Activated CD8-positive, alpha-beta memory T cell treated with anti-CD3 and anti-CD28 coated beads, Interleukin-2, amount 10 ng/mL, durations not matched to agents 7 days and 5 days (primary cell): ENCODE measurements at regions not wholly inside any gene's neighbourhood (a gene's known extent, or its start where the extent isn't known, plus 50 kb on each side); places are given as distances from the start of the nearest gene placed in this dataset.

Experiments
- ATAC-seq: fragments of 150-1000 bp; cut with Tn5 transposase; one replicate; pipeline ENCODE4 v1.10.0; 2021; ENCODE audit warnings: moderate library complexity
- CTCF ChIA-PET: fragments of 350-600 bp; sonication (Branson Sonifier 250); formaldehyde crosslinking; loops from one replicate; lab custom pipeline; 2021; ENCODE audit warnings: antibody characterized with exemption; lab: Charles Lee
- DNase-seq: peaks from one replicate; pipeline ENCODE4 v3.0.0-alpha.2; 2020
- H3K27ac Mint-ChIP-seq: one replicate; pipeline ENCODE4 v1.8.0; 2021; ENCODE audit warnings: mild to moderate bottlenecking, mixed read lengths
- H3K27me3 Mint-ChIP-seq: one replicate; pipeline ENCODE4 v1.8.0; 2021; ENCODE audit warnings: mixed read lengths
- H3K36me3 Mint-ChIP-seq: one replicate; pipeline ENCODE4 v1.8.0; 2021; ENCODE audit warnings: mild to moderate bottlenecking, mixed read lengths
- H3K4me1 Mint-ChIP-seq: one replicate; pipeline ENCODE4 v1.8.0; 2021; ENCODE audit warnings: mixed read lengths
- H3K4me3 Mint-ChIP-seq: one replicate; pipeline ENCODE4 v1.8.0; 2021; ENCODE audit warnings: mild to moderate bottlenecking, moderate library complexity, mixed read lengths
- H3K9me3 Mint-ChIP-seq: one replicate; pipeline ENCODE4 v1.8.0; 2022; ENCODE audit warnings: low read depth, mixed read lengths

GRCh38 chr7:111676167-111676566 is 113.9 kb upstream of the IMMP2L start:
- Mint-ChIP-seq H3K36me3 (no peaks in the 10 kb centered on the region), H3K4me3 (no peak overlapping the region), H3K9me3 (no peaks in the 10 kb centered on the region), H3K4me1 (no peaks in the 10 kb centered on the region), H3K27ac (no peak overlapping the region), H3K27me3 (peaks cover 18% of the 10 kb centered on the region)
- CTCF ChIA-PET, result no interaction called here
- ATAC-seq (no peak), DNase-seq (no peak)

GRCh38 chr7:111672901-111673300 is 110.6 kb upstream of the IMMP2L start:
- no peak for ATAC-seq
- Mint-ChIP-seq H3K36me3 (no peaks in the 10 kb centered on the region), H3K4me1 (no peaks in the 10 kb centered on the region), H3K27me3 (peaks cover 20% of the 10 kb centered on the region), H3K9me3 (no peaks in the 10 kb centered on the region), H3K27ac (no peak overlapping the region), H3K4me3 (no peak overlapping the region)
- no peak for DNase-seq
- CTCF ChIA-PET, result no interaction called here

GRCh38 chr7:111671927-111672326 is 109.6 kb upstream of the IMMP2L start:
- no peaks in the 10 kb centered on the region for H3K36me3 Mint-ChIP-seq
- no peak overlapping the region for H3K27ac Mint-ChIP-seq
- CTCF ChIA-PET, result no interaction called here
- ATAC-seq (no peak), DNase-seq (no peak)
- H3K4me3 Mint-ChIP-seq, result no peak overlapping the region
- peaks cover 19% of the 10 kb centered on the region for H3K27me3 Mint-ChIP-seq
- no peaks in the 10 kb centered on the region for H3K9me3 Mint-ChIP-seq
- H3K4me1 Mint-ChIP-seq, result no peaks in the 10 kb centered on the region

GRCh38 chr7:111668711-111669110 is 106.4 kb upstream of the IMMP2L start:
- CTCF ChIA-PET, result no interaction called here
- Mint-ChIP-seq H3K36me3 (no peaks in the 10 kb centered on the region), H3K9me3 (no peaks in the 10 kb centered on the region), H3K4me3 (no peak overlapping the region), H3K27ac (no peak overlapping the region), H3K27me3 (peaks cover 6% of the 10 kb centered on the region), H3K4me1 (no peaks in the 10 kb centered on the region)
- DNase-seq (no peak), ATAC-seq (no peak)

GRCh38 chr7:111667488-111667887 is 105.2 kb upstream of the IMMP2L start:
- DNase-seq (no peak), ATAC-seq (no peak)
- H3K4me1 Mint-ChIP-seq, result no peaks in the 10 kb centered on the region
- H3K27me3 Mint-ChIP-seq, result peaks cover 6% of the 10 kb centered on the region
- no peak overlapping the region for H3K27ac Mint-ChIP-seq
- H3K36me3 Mint-ChIP-seq, result no peaks in the 10 kb centered on the region
- CTCF ChIA-PET, result no interaction called here
- no peaks in the 10 kb centered on the region for H3K9me3 Mint-ChIP-seq
- H3K4me3 Mint-ChIP-seq, result no peak overlapping the region

DNA sequence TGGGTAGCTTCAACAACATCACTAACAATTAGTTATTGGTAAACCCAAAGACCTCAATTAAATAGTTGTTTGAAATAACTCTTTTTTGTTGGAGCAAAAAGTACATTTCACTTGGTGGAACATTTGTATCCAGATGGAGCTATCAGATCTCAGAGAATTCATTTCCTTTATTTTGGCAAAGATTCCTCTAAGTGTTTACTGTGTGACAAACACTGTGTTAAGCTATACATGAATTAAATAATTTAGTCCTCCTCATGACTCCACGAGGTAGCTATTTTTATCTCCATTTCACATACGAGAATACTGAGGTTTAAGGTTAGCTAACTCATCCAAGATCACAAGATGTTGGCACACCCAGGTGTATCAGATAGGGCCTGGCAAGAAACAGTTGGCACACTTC is 104.0 kb upstream of the IMMP2L start:
- DNase-seq (no peak), ATAC-seq (no peak)
- CTCF ChIA-PET, result no interaction called here
- no peak overlapping the region for H3K4me3 Mint-ChIP-seq
- no peaks in the 10 kb centered on the region for H3K36me3 Mint-ChIP-seq
- no peak overlapping the region for H3K27ac Mint-ChIP-seq
- no peaks in the 10 kb centered on the region for H3K4me1 Mint-ChIP-seq
- H3K27me3 Mint-ChIP-seq, result peaks cover 3% of the 10 kb centered on the region
- H3K9me3 Mint-ChIP-seq, result peaks cover 2% of the 10 kb centered on the region

GRCh38 chr7:111663771-111664170 is 101.5 kb upstream of the IMMP2L start:
- ATAC-seq (no peak), DNase-seq (no peak)
- no peaks in the 10 kb centered on the region for H3K4me1 Mint-ChIP-seq
- no peaks in the 10 kb centered on the region for H3K36me3 Mint-ChIP-seq
- H3K27me3 Mint-ChIP-seq, result no peaks in the 10 kb centered on the region
- no peak overlapping the region for H3K27ac Mint-ChIP-seq
- CTCF ChIA-PET, result no interaction called here
- H3K4me3 Mint-ChIP-seq, result no peak overlapping the region
- peaks cover 2% of the 10 kb centered on the region for H3K9me3 Mint-ChIP-seq

DNA sequence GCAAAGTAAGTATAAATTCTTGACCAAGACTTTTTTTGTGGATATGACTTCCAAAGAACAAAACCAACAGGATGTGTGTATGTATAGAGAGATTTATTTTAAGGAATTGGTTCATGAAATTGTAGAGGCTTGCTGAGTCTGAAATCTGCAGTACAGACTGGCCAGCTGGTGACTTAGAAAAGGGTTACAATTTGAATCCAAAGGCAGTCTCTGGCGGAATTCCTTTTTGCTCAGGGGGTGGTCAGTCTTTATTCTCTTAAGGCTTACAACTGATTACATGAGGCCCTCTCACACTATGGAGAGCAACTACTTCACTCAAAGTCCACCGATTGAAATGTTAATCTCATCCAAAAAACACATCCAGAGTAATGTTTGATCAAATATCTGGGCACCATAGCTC is 100.1 kb upstream of the IMMP2L start:
- Mint-ChIP-seq H3K27ac (no peak overlapping the region), H3K27me3 (no peaks in the 10 kb centered on the region), H3K36me3 (no peaks in the 10 kb centered on the region), H3K4me1 (no peaks in the 10 kb centered on the region), H3K4me3 (no peak overlapping the region), H3K9me3 (peaks cover 2% of the 10 kb centered on the region)
- CTCF ChIA-PET, result no interaction called here
- ATAC-seq (no peak), DNase-seq (no peak)

DNA sequence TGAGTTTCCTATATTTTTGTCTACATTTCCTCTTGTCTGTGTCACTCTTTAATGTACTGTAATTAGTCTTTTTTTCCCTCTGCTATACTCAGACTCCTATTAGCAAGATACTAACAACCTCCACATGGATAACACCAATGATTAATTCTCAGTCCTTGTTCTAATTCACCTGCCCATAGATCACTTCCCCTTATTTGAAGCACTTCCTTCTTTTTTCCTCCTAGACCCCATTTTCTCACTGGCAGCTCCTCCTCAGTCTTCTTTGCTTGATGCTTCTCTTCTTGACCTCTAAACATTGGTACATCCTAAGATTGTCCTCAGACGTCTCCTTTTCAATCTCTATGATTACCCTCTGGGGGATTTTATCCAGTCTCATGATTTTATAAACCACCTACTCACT is 98.2 kb upstream of the IMMP2L start:
- H3K27me3 Mint-ChIP-seq, result no peaks in the 10 kb centered on the region
- no peak for ATAC-seq
- no peak overlapping the region for H3K4me3 Mint-ChIP-seq
- no peaks in the 10 kb centered on the region for H3K4me1 Mint-ChIP-seq
- H3K27ac Mint-ChIP-seq, result no peak overlapping the region
- CTCF ChIA-PET, result no interaction called here
- no peaks in the 10 kb centered on the region for H3K36me3 Mint-ChIP-seq
- H3K9me3 Mint-ChIP-seq, result peaks cover 2% of the 10 kb centered on the region
- DNase-seq, result no peak

GRCh38 chr7:111658546-111658945 is 96.3 kb upstream of the IMMP2L start:
- ATAC-seq, result no peak
- CTCF ChIA-PET, result no interaction called here
- Mint-ChIP-seq H3K27ac (no peak overlapping the region), H3K27me3 (no peaks in the 10 kb centered on the region), H3K9me3 (peaks cover 2% of the 10 kb centered on the region), H3K4me1 (no peaks in the 10 kb centered on the region), H3K36me3 (no peaks in the 10 kb centered on the region), H3K4me3 (no peak overlapping the region)
- DNase-seq, result no peak

- H3K27ac Mint-ChIP-seq, result no peak overlapping the region
- CTCF ChIA-PET, result no interaction called here
- peaks cover 2% of the 10 kb centered on the region for H3K36me3 Mint-ChIP-seq
- H3K4me3 Mint-ChIP-seq, result no peak overlapping the region
- no peaks in the 10 kb centered on the region for H3K27me3 Mint-ChIP-seq
- H3K4me1 Mint-ChIP-seq, result no peaks in the 10 kb centered on the region
- H3K9me3 Mint-ChIP-seq, result peaks cover 4% of the 10 kb centered on the region
- ATAC-seq (no peak), DNase-seq (no peak)
Observed at GRCh38 chr7:111657018-111657417, 94.7 kb upstream of the IMMP2L start.

DNA sequence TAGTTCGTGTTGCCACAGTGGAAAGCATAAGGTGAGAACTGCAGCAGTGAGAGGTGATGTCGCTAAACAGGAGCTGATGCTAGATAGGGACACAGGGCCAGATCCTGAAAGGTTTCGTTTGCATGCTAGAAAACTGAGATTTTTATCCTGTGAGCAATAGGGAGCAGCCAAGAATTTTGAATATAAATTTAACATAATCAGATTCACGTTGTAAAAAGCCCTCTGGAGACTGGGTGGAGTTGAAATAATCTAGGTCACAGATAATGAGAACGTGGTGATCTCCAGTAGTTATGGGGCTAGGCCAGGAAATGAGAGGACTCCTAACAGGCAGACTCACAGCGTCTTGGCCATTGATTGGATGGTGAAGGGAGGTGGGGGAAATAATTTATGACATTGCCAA is 92.1 kb upstream of the IMMP2L start:
- CTCF ChIA-PET, result no interaction called here
- peaks cover 2% of the 10 kb centered on the region for H3K36me3 Mint-ChIP-seq
- DNase-seq (no peak), ATAC-seq (no peak)
- H3K4me3 Mint-ChIP-seq, result no peak overlapping the region
- H3K4me1 Mint-ChIP-seq, result no peaks in the 10 kb centered on the region
- H3K9me3 Mint-ChIP-seq, result peaks cover 2% of the 10 kb centered on the region
- no peaks in the 10 kb centered on the region for H3K27me3 Mint-ChIP-seq
- H3K27ac Mint-ChIP-seq, result no peak overlapping the region

DNA sequence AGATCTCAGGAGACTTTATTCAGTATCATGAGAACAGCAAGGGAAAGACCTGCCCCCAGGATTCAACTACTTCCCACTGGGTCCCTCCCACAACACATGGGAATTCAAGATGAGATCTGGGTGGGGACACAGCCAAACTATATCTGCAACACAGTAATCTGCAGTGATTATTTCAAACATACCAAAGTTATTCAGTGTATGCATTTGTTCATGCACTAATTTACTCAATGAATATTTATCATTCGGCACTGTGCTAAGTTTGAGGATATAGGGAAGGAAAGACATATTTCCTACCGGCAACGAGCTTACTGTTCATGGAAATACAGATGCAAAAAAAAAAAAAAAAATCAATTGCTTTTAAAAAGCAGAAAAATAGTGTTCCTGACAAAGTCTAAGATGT is 91.6 kb upstream of the IMMP2L start:
- no peak for DNase-seq
- ATAC-seq, result no peak
- Mint-ChIP-seq H3K36me3 (peaks cover 2% of the 10 kb centered on the region), H3K4me3 (no peak overlapping the region), H3K9me3 (peaks cover 2% of the 10 kb centered on the region), H3K4me1 (no peaks in the 10 kb centered on the region), H3K27me3 (no peaks in the 10 kb centered on the region), H3K27ac (no peak overlapping the region)
- CTCF ChIA-PET, result no interaction called here

GRCh38 chr7:111650456-111650999 is 88.2 kb upstream of the IMMP2L start:
- DNase-seq (no peak), ATAC-seq (no peak)
- H3K36me3 Mint-ChIP-seq, result peaks cover 2% of the 10 kb centered on the region
- peaks cover 6% of the 10 kb centered on the region for H3K27me3 Mint-ChIP-seq
- no peak overlapping the region for H3K27ac Mint-ChIP-seq
- peaks cover 2% of the 10 kb centered on the region for H3K9me3 Mint-ChIP-seq
- H3K4me1 Mint-ChIP-seq, result no peaks in the 10 kb centered on the region
- CTCF ChIA-PET, result no interaction called here
- no peak overlapping the region for H3K4me3 Mint-ChIP-seq

- DNase-seq (no peak), ATAC-seq (no peak)
- H3K36me3 Mint-ChIP-seq, result no peaks in the 10 kb centered on the region
- CTCF ChIA-PET, result no interaction called here
- no peak overlapping the region for H3K4me3 Mint-ChIP-seq
- H3K4me1 Mint-ChIP-seq, result no peaks in the 10 kb centered on the region
- H3K27me3 Mint-ChIP-seq, result peaks cover 6% of the 10 kb centered on the region
- H3K27ac Mint-ChIP-seq, result no peak overlapping the region
- H3K9me3 Mint-ChIP-seq, result no peaks in the 10 kb centered on the region
Observed at GRCh38 chr7:111647881-111648280, 85.6 kb upstream of the IMMP2L start.
